Epithelial cell of proximal tubule (primary cell): ENCODE measurements at regions not wholly inside any gene's neighbourhood (a gene's known extent, or its start where the extent isn't known, plus 50 kb on each side); places are given as distances from the start of the nearest gene placed in this dataset.

ENCODE experiments used
- DNase-seq: peaks from one replicate; pipeline ENCODE4 v3.0.0-alpha.2; 2011; ENCODE audit warnings: low read depth
- H3K4me3 ChIP-seq: 2 replicates; pipeline ENCODE4 v1.5.1; 2011; ENCODE audit warnings: low read depth, mild to moderate bottlenecking, low read length
- CTCF ChIP-seq: conservative IDR thresholded peaks from 2 replicates; pipeline ENCODE4 v1.5.1; 2012; ENCODE audit warnings: low read depth, mild to moderate bottlenecking, low read length

- no peak overlapping the region for H3K4me3 ChIP-seq
- TF ChIP-seq CTCF = no peak
- DNase-seq = no peak
Observed at GRCh38 chr10:91115618-91116390, 104.7 kb upstream of the PCGF5 start.

GRCh38 chr10:91117505-91117904, 103.0 kb upstream of the PCGF5 start:
- TF ChIP-seq CTCF = no peak
- no peak for DNase-seq
- no peak overlapping the region for H3K4me3 ChIP-seq

GRCh38 chr10:91120348-91120747, 100.1 kb upstream of the PCGF5 start:
- no peak for TF ChIP-seq CTCF
- no peak overlapping the region for H3K4me3 ChIP-seq
- DNase-seq = no peak

GRCh38 chr10:91123261-91123660, 97.2 kb upstream of the PCGF5 start:
- TF ChIP-seq CTCF = no peak
- DNase-seq = no peak

GRCh38 chr10:91124016-91124415, 96.4 kb upstream of the PCGF5 start:
- H3K4me3 ChIP-seq = no peak overlapping the region
- DNase-seq = no peak
- TF ChIP-seq CTCF = no peak

More at GRCh38 chr10:91123261-91123660, 97.2 kb upstream of the PCGF5 start:
- no peak overlapping the region for H3K4me3 ChIP-seq

- DNase-seq = no peak
- no peak overlapping the region for H3K4me3 ChIP-seq
- TF ChIP-seq CTCF = no peak
Observed at GRCh38 chr10:91126471-91126870, 94.0 kb upstream of the PCGF5 start.
